ENCODE measurements at regions not wholly inside any gene's neighbourhood (a gene's known extent, or its start where the extent isn't known, plus 50 kb on each side); places are given as distances from the start of the nearest gene placed in this dataset.

DNA sequence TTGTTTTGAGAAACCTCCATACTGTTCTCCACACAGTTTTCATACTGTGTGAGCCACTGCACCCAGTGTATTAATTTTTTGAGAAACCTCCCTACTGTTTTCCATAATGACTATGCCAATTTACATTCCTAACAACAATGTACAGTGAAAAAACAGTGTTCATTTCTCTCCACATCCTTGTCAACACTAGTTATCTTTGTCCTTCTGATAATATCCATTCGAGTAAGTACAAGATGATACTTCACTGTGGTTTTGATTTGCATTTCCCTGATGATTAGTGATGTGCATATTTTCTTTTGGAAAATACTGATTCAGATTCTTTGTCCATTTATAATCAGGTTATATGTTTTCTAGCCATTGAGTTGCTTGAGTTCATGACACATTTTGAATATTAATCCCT is 462.0 kb downstream of the CDH11 start:
- TF ChIP-seq, protein P1, sequence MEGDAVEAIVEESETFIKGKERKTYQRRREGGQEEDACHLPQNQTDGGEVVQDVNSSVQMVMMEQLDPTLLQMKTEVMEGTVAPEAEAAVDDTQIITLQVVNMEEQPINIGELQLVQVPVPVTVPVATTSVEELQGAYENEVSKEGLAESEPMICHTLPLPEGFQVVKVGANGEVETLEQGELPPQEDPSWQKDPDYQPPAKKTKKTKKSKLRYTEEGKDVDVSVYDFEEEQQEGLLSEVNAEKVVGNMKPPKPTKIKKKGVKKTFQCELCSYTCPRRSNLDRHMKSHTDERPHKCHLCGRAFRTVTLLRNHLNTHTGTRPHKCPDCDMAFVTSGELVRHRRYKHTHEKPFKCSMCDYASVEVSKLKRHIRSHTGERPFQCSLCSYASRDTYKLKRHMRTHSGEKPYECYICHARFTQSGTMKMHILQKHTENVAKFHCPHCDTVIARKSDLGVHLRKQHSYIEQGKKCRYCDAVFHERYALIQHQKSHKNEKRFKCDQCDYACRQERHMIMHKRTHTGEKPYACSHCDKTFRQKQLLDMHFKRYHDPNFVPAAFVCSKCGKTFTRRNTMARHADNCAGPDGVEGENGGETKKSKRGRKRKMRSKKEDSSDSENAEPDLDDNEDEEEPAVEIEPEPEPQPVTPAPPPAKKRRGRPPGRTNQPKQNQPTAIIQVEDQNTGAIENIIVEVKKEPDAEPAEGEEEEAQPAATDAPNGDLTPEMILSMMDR (IDR thresholded peaks at IDR 0.05), result no peak
- TF ChIP-seq POLR2AphosphoS5 (IDR thresholded peaks at IDR 0.05), result no peak
- no peak for TF ChIP-seq POLR2A (IDR thresholded peaks at IDR 0.05)
- TF ChIP-seq EP300 (IDR thresholded peaks at IDR 0.05; ENCODE audit: low read depth), result no peak

All from transverse colon (tissue), 4 donors.